ENCODE measurements at regions not wholly inside any gene's neighbourhood (a gene's known extent, or its start where the extent isn't known, plus 50 kb on each side); places are given as distances from the start of the nearest gene placed in this dataset.

- intact Hi-C loops (cut with DNase I): no loop called here
These were observed 94.7 kb upstream of the ZNF618 start for GRCh38 chr9:113781381-113781780.

GRCh38 chr9:113781896-113782295 lies 94.2 kb upstream of the ZNF618 start:
- Histone ChIP-seq H3K9me3 (no peaks in the 10 kb centered on the region), H3K27ac (no peak overlapping the region), H3K36me3 (no peaks in the 10 kb centered on the region), H3K27me3 (no peaks in the 10 kb centered on the region), H3K4me1 (no peaks in the 10 kb centered on the region), H3K9ac (ENCODE audit: low read depth in 2 of 2, low read length in 2 of 2) (no peak overlapping the region), H3K4me3 (no peak overlapping the region)
- intact Hi-C loops (cut with DNase I): no loop called here
- DNase-seq: no peak
- no peak for TF ChIP-seq CTCF (IDR thresholded peaks at IDR 0.05)

More at GRCh38 chr9:113781381-113781780, 94.7 kb upstream of the ZNF618 start:
- Histone ChIP-seq H3K4me1 (no peaks in the 10 kb centered on the region), H3K36me3 (no peaks in the 10 kb centered on the region), H3K27ac (no peak overlapping the region), H3K9me3 (no peaks in the 10 kb centered on the region), H3K27me3 (no peaks in the 10 kb centered on the region), H3K9ac (ENCODE audit: low read depth in 2 of 2, low read length in 2 of 2) (no peak overlapping the region), H3K4me3 (no peak overlapping the region)
- no peak for TF ChIP-seq CTCF (IDR thresholded peaks at IDR 0.05)
- DNase-seq: no peak

- Histone ChIP-seq H3K4me1 (no peaks in the 10 kb centered on the region), H3K36me3 (no peaks in the 10 kb centered on the region), H3K27me3 (no peaks in the 10 kb centered on the region), H3K9ac (ENCODE audit: low read depth in 2 of 2, low read length in 2 of 2) (no peak overlapping the region), H3K9me3 (no peaks in the 10 kb centered on the region), H3K4me3 (no peak overlapping the region), H3K27ac (no peak overlapping the region)
- DNase-seq: no peak
- TF ChIP-seq CTCF (IDR thresholded peaks at IDR 0.05): no peak
- intact Hi-C loops (cut with DNase I): no loop called here
These were observed 92.6 kb upstream of the ZNF618 start for GRCh38 chr9:113783475-113783874.

- TF ChIP-seq CTCF (IDR thresholded peaks at IDR 0.05): no peak
- Histone ChIP-seq H3K27ac (no peak overlapping the region), H3K4me3 (no peak overlapping the region), H3K9ac (ENCODE audit: low read depth in 2 of 2, low read length in 2 of 2) (no peak overlapping the region), H3K27me3 (no peaks in the 10 kb centered on the region), H3K36me3 (no peaks in the 10 kb centered on the region), H3K9me3 (no peaks in the 10 kb centered on the region), H3K4me1 (no peaks in the 10 kb centered on the region)
- intact Hi-C loops (cut with DNase I): no loop called here
- DNase-seq: no peak
These were observed 90.8 kb upstream of the ZNF618 start for GRCh38 chr9:113785334-113785733.

GRCh38 chr9:113786071-113786470 lies 90.0 kb upstream of the ZNF618 start:
- H3K9ac ChIP-seq (ENCODE audit: low read depth in 2 of 2, low read length in 2 of 2): no peak overlapping the region
- intact Hi-C loops (cut with DNase I): no loop called here
- no peak for TF ChIP-seq CTCF (IDR thresholded peaks at IDR 0.05)
- no peak for DNase-seq
- H3K36me3 ChIP-seq: no peaks in the 10 kb centered on the region
- no peak overlapping the region for H3K4me3 ChIP-seq
- H3K4me1 ChIP-seq: no peaks in the 10 kb centered on the region
- no peak overlapping the region for H3K27ac ChIP-seq
- H3K27me3 ChIP-seq: no peaks in the 10 kb centered on the region
- H3K9me3 ChIP-seq: no peaks in the 10 kb centered on the region

GRCh38 chr9:113787871-113788270 lies 88.2 kb upstream of the ZNF618 start:
- intact Hi-C loops (cut with DNase I): no loop called here
- no peak for TF ChIP-seq CTCF (IDR thresholded peaks at IDR 0.05)
- Histone ChIP-seq H3K9me3 (no peaks in the 10 kb centered on the region), H3K27ac (no peak overlapping the region), H3K4me3 (no peak overlapping the region), H3K27me3 (no peaks in the 10 kb centered on the region), H3K9ac (ENCODE audit: low read depth in 2 of 2, low read length in 2 of 2) (no peak overlapping the region), H3K36me3 (no peaks in the 10 kb centered on the region), H3K4me1 (no peaks in the 10 kb centered on the region)
- DNase-seq: no peak
